Trophoblast cell (in vitro differentiated cells and primary cell): ENCODE measurements at regions not wholly inside any gene's neighbourhood (a gene's known extent, or its start where the extent isn't known, plus 50 kb on each side); places are given as distances from the start of the nearest gene placed in this dataset.

ENCODE experiments used
- DNase-seq, 2 donors: peaks; one replicate each; pipeline ENCODE4 v3.0.0-alpha.2; 2016
- H2AFZ ChIP-seq: 2 replicates; pipeline ENCODE4 v1.6.1; 2013; ENCODE audit warnings: low read length, moderate library complexity, mild to moderate bottlenecking; ENCODE audit not compliant: insufficient read depth, poor library complexity
- H2AK5ac ChIP-seq: 2 replicates; pipeline ENCODE4 v1.6.1; 2013; ENCODE audit warnings: mild to moderate bottlenecking, low read length
- H2BK120ac ChIP-seq: 2 replicates; pipeline ENCODE4 v1.6.1; 2013; ENCODE audit warnings: low read length, mild to moderate bottlenecking, moderate library complexity; ENCODE audit not compliant: insufficient read depth, poor library complexity
- H2BK12ac ChIP-seq: 2 replicates; pipeline ENCODE4 v1.6.1; 2013; ENCODE audit warnings: mild to moderate bottlenecking, low read length, moderate library complexity
- H2BK5ac ChIP-seq: 2 replicates; pipeline ENCODE4 v1.6.1; 2013; ENCODE audit warnings: low read length, low read depth, moderate library complexity, mild to moderate bottlenecking; ENCODE audit not compliant: poor library complexity
- H3K14ac ChIP-seq: 2 replicates; pipeline ENCODE4 v1.6.1; 2013; ENCODE audit warnings: mild to moderate bottlenecking, low read length
- H3K18ac ChIP-seq: 2 replicates; pipeline ENCODE4 v1.6.1; 2013; ENCODE audit warnings: mild to moderate bottlenecking, low read length
- H3K23ac ChIP-seq: 2 replicates; pipeline ENCODE4 v1.6.1; 2013; ENCODE audit warnings: low read length
- H3K27ac ChIP-seq: 2 replicates; pipeline ENCODE4 v1.5.1; 2013; ENCODE audit warnings: low read depth, mild to moderate bottlenecking, inconsistent platforms, low read length, moderate library complexity
- H3K27me3 ChIP-seq: 2 replicates; pipeline ENCODE4 v1.6.1; 2013; ENCODE audit warnings: inconsistent platforms, mild to moderate bottlenecking, low read length, moderate library complexity; ENCODE audit not compliant: insufficient read depth
- H3K36me3 ChIP-seq, 2 experiments: 1 replicate in 1 of 2; 2 replicates in 1 of 2; pipeline ENCODE4 v1.6.1; 2013; ENCODE audit warnings: low read length in 2 of 2, mild to moderate bottlenecking in 2 of 2, moderate library complexity in 1 of 2; ENCODE audit not compliant: insufficient read depth in 2 of 2, control insufficient read depth in 1 of 2
- H3K4ac ChIP-seq: 2 replicates; pipeline ENCODE4 v1.6.1; 2013; ENCODE audit warnings: low read depth, mild to moderate bottlenecking, low read length, moderate library complexity
- H3K4me1 ChIP-seq, 2 experiments: 1 replicate in 1 of 2; 2 replicates in 1 of 2; pipeline ENCODE4 v1.6.1; 2013; ENCODE audit warnings: low read length in 2 of 2, mild to moderate bottlenecking in 2 of 2, moderate library complexity in 1 of 2; ENCODE audit not compliant: insufficient read depth in 2 of 2, control insufficient read depth in 1 of 2
- H3K4me2 ChIP-seq: 2 replicates; pipeline ENCODE4 v1.6.1; 2013; ENCODE audit warnings: inconsistent platforms, mild to moderate bottlenecking, low read length, moderate library complexity
- H3K4me3 ChIP-seq: 2 replicates; pipeline ENCODE4 v1.5.1; 2013; ENCODE audit warnings: mild to moderate bottlenecking, low read depth, low read length, inconsistent platforms
- H3K79me1 ChIP-seq: one replicate; pipeline ENCODE4 v1.6.1; 2013; ENCODE audit warnings: low read length
- H3K79me2 ChIP-seq: 2 replicates; pipeline ENCODE4 v1.6.1; 2013; ENCODE audit warnings: low read length, mild to moderate bottlenecking; ENCODE audit not compliant: control insufficient read depth, insufficient read depth, poor library complexity
- H3K9ac ChIP-seq: 2 replicates; pipeline ENCODE4 v1.6.1; 2013; ENCODE audit warnings: mild to moderate bottlenecking, low read length
- H3K9me3 ChIP-seq: 2 replicates; pipeline ENCODE4 v1.6.1; 2013; ENCODE audit warnings: low read depth, mild to moderate bottlenecking, control low read depth, inconsistent platforms, low read length; ENCODE audit not compliant: insufficient read depth
- H4K12ac ChIP-seq: 2 replicates; pipeline ENCODE4 v1.6.1; 2013; ENCODE audit warnings: low read depth, mild to moderate bottlenecking, low read length, moderate library complexity
- H4K8ac ChIP-seq: 2 replicates; pipeline ENCODE4 v1.6.1; 2013; ENCODE audit warnings: low read depth, mild to moderate bottlenecking, low read length, moderate library complexity
- H4K91ac ChIP-seq: one replicate; pipeline ENCODE4 v1.6.1; 2013; ENCODE audit warnings: low read depth, mild to moderate bottlenecking, low read length, moderate library complexity
- WGBS: extraction: QIAGEN DNeasy Blood & Tissue Kit; methylation state at CpG from one replicate; pipeline ENCODE4 v1.1.7; 2013; ENCODE audit warnings: missing lambda C conversion rate; ENCODE audit not compliant: insufficient read length, insufficient coverage; ENCODE audit errors: extremely low coverage; 5-methylcytosine and 5-hydroxymethylcytosine counted together

DNA sequence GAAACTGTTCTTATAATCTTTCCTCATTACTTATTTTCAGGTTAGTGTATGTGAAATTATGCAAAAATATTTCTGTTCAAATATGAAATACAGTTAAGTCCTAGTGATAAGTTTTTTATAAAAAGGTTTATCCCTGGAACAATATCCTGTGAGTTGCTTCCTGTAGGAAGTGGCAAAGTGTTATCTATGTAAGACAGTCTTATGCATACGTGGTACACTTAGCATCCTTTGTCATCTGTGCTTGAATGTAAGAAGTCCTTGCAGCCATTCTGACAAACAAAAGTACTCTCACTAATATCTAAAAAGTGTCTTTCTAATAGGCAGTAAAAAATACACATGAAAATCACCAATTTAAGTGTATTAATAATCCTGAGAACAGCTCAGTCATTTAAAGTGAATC is 372.5 kb upstream of the BCHE start:
- Histone ChIP-seq H2AFZ (no peak overlapping the region), H2AK5ac (no peak overlapping the region), H3K27me3 (no peaks in the 10 kb centered on the region), H3K4me2 (no peak overlapping the region), H3K18ac (no peak overlapping the region), H3K9me3 (no peaks in the 10 kb centered on the region), H4K8ac (no peak overlapping the region), H3K36me3 (no peaks in the 10 kb centered on the region), H3K79me2 (no peaks in the 10 kb centered on the region), H4K91ac (no peak overlapping the region), H3K23ac (no peak overlapping the region), H3K9ac (no peak overlapping the region), H4K12ac (no peak overlapping the region), H3K27ac (no peak overlapping the region), H3K4me1 (no peaks in the 10 kb centered on the region), H3K4ac (no peak overlapping the region), H2BK5ac (no peak overlapping the region), H3K79me1 (no peaks in the 10 kb centered on the region), H2BK120ac (no peak overlapping the region), H2BK12ac (no peak overlapping the region), H3K4me3 (no peak overlapping the region), H3K14ac (no peak overlapping the region)
- WGBS: no CpG with 5 or more reads among the region's 1 CpG
- DNase-seq: no peak

DNA sequence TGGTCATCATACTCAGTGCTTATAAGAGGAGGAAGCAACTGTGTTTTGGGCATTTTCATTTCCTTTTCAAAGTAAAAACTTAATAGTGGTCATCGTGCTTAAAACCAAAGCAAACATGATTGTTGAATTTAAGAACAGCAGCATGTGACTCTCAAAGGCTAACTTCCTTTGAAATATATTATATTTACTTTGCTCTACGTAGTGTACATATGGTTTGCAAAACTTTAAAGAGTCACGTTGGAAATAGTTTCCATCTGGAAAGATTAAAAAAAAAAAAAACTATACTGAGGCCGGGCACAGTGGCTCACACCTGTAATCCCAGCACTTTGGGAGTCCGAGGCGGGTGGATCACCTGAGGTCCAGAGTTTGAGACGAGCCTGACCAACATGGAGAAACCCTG is 367.9 kb upstream of the BCHE start:
- no peaks in the 10 kb centered on the region for H3K79me1 ChIP-seq
- no peak overlapping the region for H4K8ac ChIP-seq
- H4K91ac ChIP-seq: no peak overlapping the region
- H3K4me1 ChIP-seq: no peaks in the 10 kb centered on the region
- H2BK5ac ChIP-seq: no peak overlapping the region
- H3K9ac ChIP-seq: no peak overlapping the region
- no peak overlapping the region for H4K12ac ChIP-seq
- no peaks in the 10 kb centered on the region for H3K36me3 ChIP-seq
- no peak overlapping the region for H3K23ac ChIP-seq
- no peak overlapping the region for H3K4ac ChIP-seq
- H2AK5ac ChIP-seq: no peak overlapping the region
- no peak overlapping the region for H3K4me3 ChIP-seq
- no peak overlapping the region for H3K27ac ChIP-seq
- WGBS: no CpG with 5 or more reads among the region's 7 CpGs
- H3K4me2 ChIP-seq: no peak overlapping the region
- no peaks in the 10 kb centered on the region for H3K9me3 ChIP-seq
- no peaks in the 10 kb centered on the region for H3K79me2 ChIP-seq
- no peak overlapping the region for H2BK120ac ChIP-seq
- H3K18ac ChIP-seq: no peak overlapping the region
- no peaks in the 10 kb centered on the region for H3K27me3 ChIP-seq
- H3K14ac ChIP-seq: no peak overlapping the region
- DNase-seq: no peak
- H2BK12ac ChIP-seq: no peak overlapping the region
- H2AFZ ChIP-seq: no peak overlapping the region

DNA sequence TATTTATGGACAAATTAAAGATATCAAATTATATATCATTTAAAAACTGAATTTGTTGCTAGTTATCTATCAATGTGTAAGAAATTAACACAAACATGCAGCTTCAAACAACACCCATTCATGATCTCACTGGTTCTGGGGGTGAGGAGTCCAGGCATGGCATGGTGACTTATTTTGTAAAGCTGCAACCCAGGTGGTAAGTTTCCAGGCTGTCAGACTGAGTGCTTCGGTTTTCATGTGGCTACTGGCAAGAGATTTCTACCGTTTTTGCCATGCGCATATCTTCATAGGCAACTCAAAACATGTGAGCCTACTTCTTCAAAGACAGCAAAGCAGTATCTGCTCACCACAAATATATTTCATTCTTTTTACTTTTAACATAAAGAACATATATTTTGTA is 364.3 kb upstream of the BCHE start:
- Histone ChIP-seq H3K79me2 (no peaks in the 10 kb centered on the region), H2BK5ac (no peak overlapping the region), H2BK120ac (no peak overlapping the region), H3K4me1 (no peaks in the 10 kb centered on the region), H4K12ac (no peak overlapping the region), H3K4me3 (no peak overlapping the region), H3K18ac (no peak overlapping the region), H2BK12ac (no peak overlapping the region), H3K4ac (no peak overlapping the region), H3K79me1 (no peaks in the 10 kb centered on the region), H4K91ac (no peak overlapping the region), H3K4me2 (no peak overlapping the region), H3K36me3 (no peaks in the 10 kb centered on the region), H3K27me3 (no peaks in the 10 kb centered on the region), H3K23ac (no peak overlapping the region), H3K9ac (no peak overlapping the region), H4K8ac (no peak overlapping the region), H3K27ac (no peak overlapping the region), H2AFZ (no peak overlapping the region), H2AK5ac (no peak overlapping the region), H3K9me3 (no peaks in the 10 kb centered on the region), H3K14ac (no peak overlapping the region)
- no peak for DNase-seq
- no CpG with 5 or more reads among the region's 3 CpGs for WGBS

- H3K4ac ChIP-seq: no peak overlapping the region
- no peak overlapping the region for H3K18ac ChIP-seq
- no peak overlapping the region for H4K91ac ChIP-seq
- no peak overlapping the region for H3K9ac ChIP-seq
- H3K4me2 ChIP-seq: no peak overlapping the region
- H3K14ac ChIP-seq: no peak overlapping the region
- no peak overlapping the region for H2AK5ac ChIP-seq
- H3K79me1 ChIP-seq: no peaks in the 10 kb centered on the region
- H3K27ac ChIP-seq: no peak overlapping the region
- H2BK120ac ChIP-seq: no peak overlapping the region
- H2BK5ac ChIP-seq: no peak overlapping the region
- H4K12ac ChIP-seq: no peak overlapping the region
- DNase-seq: no peak
- H3K79me2 ChIP-seq: no peaks in the 10 kb centered on the region
- no peak overlapping the region for H3K23ac ChIP-seq
- no peaks in the 10 kb centered on the region for H3K9me3 ChIP-seq
- H2BK12ac ChIP-seq: no peak overlapping the region
- H3K4me3 ChIP-seq: no peak overlapping the region
- no peaks in the 10 kb centered on the region for H3K27me3 ChIP-seq
- H2AFZ ChIP-seq: no peak overlapping the region
- no peaks in the 10 kb centered on the region for H3K4me1 ChIP-seq
- no peak overlapping the region for H4K8ac ChIP-seq
- no peaks in the 10 kb centered on the region for H3K36me3 ChIP-seq
Measured at GRCh38 chr3:166199491-166199890, 362.3 kb upstream of the BCHE start.

DNA sequence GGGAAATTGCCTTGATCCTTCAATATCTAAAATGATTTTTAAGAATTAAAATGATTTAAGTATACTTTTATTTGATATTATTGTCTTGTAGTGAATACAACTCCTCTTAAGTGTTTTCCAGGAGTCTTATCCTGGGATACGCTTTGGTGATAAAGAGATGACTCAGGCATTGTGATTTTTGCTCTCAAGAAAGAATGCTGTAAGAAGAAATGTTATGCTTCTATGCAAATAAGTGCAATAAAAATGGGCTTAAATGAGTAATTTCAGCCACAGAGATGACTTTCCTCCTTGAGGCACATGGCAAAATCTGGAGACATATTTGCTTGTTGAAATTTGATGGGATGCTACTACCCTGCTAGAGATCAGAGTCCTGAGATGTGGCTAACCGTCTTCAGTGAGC is 358.6 kb upstream of the BCHE start:
- Histone ChIP-seq H2BK12ac (no peak overlapping the region), H3K9ac (no peak overlapping the region), H3K27ac (no peak overlapping the region), H3K18ac (no peak overlapping the region), H2BK120ac (no peak overlapping the region), H3K4ac (no peak overlapping the region), H3K9me3 (no peaks in the 10 kb centered on the region), H2AK5ac (no peak overlapping the region), H2BK5ac (no peak overlapping the region), H3K79me2 (no peaks in the 10 kb centered on the region), H4K12ac (no peak overlapping the region), H3K14ac (no peak overlapping the region), H4K8ac (no peak overlapping the region), H4K91ac (no peak overlapping the region), H3K23ac (no peak overlapping the region), H3K4me1 (no peaks in the 10 kb centered on the region), H3K79me1 (no peaks in the 10 kb centered on the region), H3K4me2 (no peak overlapping the region), H2AFZ (no peak overlapping the region), H3K27me3 (no peaks in the 10 kb centered on the region), H3K4me3 (no peak overlapping the region), H3K36me3 (no peaks in the 10 kb centered on the region)
- DNase-seq: no peak
- no CpG with 5 or more reads among the region's 2 CpGs for WGBS
